Lower lobe of right lung (tissue), 2 donors: ENCODE measurements at regions not wholly inside any gene's neighbourhood (a gene's known extent, or its start where the extent isn't known, plus 50 kb on each side); places are given as distances from the start of the nearest gene placed in this dataset.

ENCODE experiments used
- ATAC-seq, 2 donors: fragments of 200-7000 bp; cut with Tn5 transposase; one replicate each; pipeline ENCODE4 v1.9.1; 2020 to 2022; ENCODE audit warnings: mild to moderate bottlenecking in 2 of 2, moderate library complexity in 2 of 2
- DNase-seq: peaks from one replicate; pipeline ENCODE4 v3.0.0-alpha.2; 2020
- H3K27ac ChIP-seq: fragments of 200-600 bp; one replicate; pipeline ENCODE4 v1.8.0; 2022
- H3K27me3 ChIP-seq: fragments of 200-600 bp; one replicate; pipeline ENCODE4 v1.8.0; 2022; ENCODE audit warnings: low read depth
- H3K36me3 ChIP-seq: fragments of 200-600 bp; one replicate; pipeline ENCODE4 v1.8.0; 2022; ENCODE audit warnings: mild to moderate bottlenecking
- H3K4me1 ChIP-seq: fragments of 200-600 bp; one replicate; pipeline ENCODE4 v1.8.0; 2022
- H3K4me3 ChIP-seq: fragments of 200-600 bp; one replicate; pipeline ENCODE4 v1.8.0; 2022; ENCODE audit warnings: mild to moderate bottlenecking
- H3K9me3 ChIP-seq: fragments of 200-600 bp; one replicate; pipeline ENCODE4 v1.8.0; 2022
- CTCF ChIP-seq: fragments of 200-600 bp; IDR thresholded peaks from one replicate; pipeline ENCODE4 v1.8.0; 2022; ENCODE audit warnings: antibody characterized with exemption, mild to moderate bottlenecking
- intact Hi-C: fragments of 100-400 bp; cut with DNase I; formaldehyde crosslinking; loops from one replicate; pipeline ENCODE4 v1.11.0; 2022
- donor health status: DM: no; HTN: yes; CAD: no; lungs with severe emphysema.

GRCh38 chr12:13670285-13670866 is 311.0 kb downstream of the GRIN2B start:
- intact Hi-C loops: no loop called here
- Histone ChIP-seq H3K9me3 (no peaks in the 10 kb centered on the region), H3K27me3 (peaks cover 8% of the 10 kb centered on the region), H3K36me3 (no peaks in the 10 kb centered on the region), H3K4me1 (no peaks in the 10 kb centered on the region), H3K27ac (no peak overlapping the region), H3K4me3 (no peak overlapping the region)
- no peak for DNase-seq
- TF ChIP-seq CTCF: no peak
- no peak for ATAC-seq

- no peaks in the 10 kb centered on the region for H3K4me1 ChIP-seq
- H3K9me3 ChIP-seq: no peaks in the 10 kb centered on the region
- intact Hi-C loops: no loop called here
- ATAC-seq: no peak
- no peak overlapping the region for H3K4me3 ChIP-seq
- no peaks in the 10 kb centered on the region for H3K36me3 ChIP-seq
- DNase-seq: no peak
- peaks cover 8% of the 10 kb centered on the region for H3K27me3 ChIP-seq
- no peak overlapping the region for H3K27ac ChIP-seq
- TF ChIP-seq CTCF: no peak
Observed at GRCh38 chr12:13668880-13669279, 312.5 kb downstream of the GRIN2B start.

- Histone ChIP-seq H3K27ac (no peak overlapping the region), H3K27me3 (peaks cover 8% of the 10 kb centered on the region), H3K9me3 (no peaks in the 10 kb centered on the region), H3K4me3 (no peak overlapping the region), H3K4me1 (no peaks in the 10 kb centered on the region), H3K36me3 (no peaks in the 10 kb centered on the region)
- DNase-seq (no peak), ATAC-seq (no peak)
- intact Hi-C loops: no loop called here
- no peak for TF ChIP-seq CTCF
Observed at GRCh38 chr12:13666806-13667205, 314.6 kb downstream of the GRIN2B start.

- Histone ChIP-seq H3K36me3 (no peaks in the 10 kb centered on the region), H3K27me3 (peaks cover 5% of the 10 kb centered on the region), H3K9me3 (no peaks in the 10 kb centered on the region), H3K4me1 (no peaks in the 10 kb centered on the region), H3K4me3 (no peak overlapping the region), H3K27ac (no peak overlapping the region)
- DNase-seq (no peak), ATAC-seq (peak; percentile 80 to 83)
- TF ChIP-seq CTCF: peak; percentile 82
- intact Hi-C loops: no loop called here
Observed at GRCh38 chr12:13661005-13661887, 320.2 kb downstream of the GRIN2B start.

- no peaks in the 10 kb centered on the region for H3K4me1 ChIP-seq
- no peak overlapping the region for H3K27ac ChIP-seq
- no peaks in the 10 kb centered on the region for H3K9me3 ChIP-seq
- no peak for ATAC-seq
- DNase-seq: no peak
- intact Hi-C loops: no loop called here
- H3K27me3 ChIP-seq: no peaks in the 10 kb centered on the region
- no peak for TF ChIP-seq CTCF
- no peak overlapping the region for H3K4me3 ChIP-seq
- no peaks in the 10 kb centered on the region for H3K36me3 ChIP-seq
Observed at GRCh38 chr12:13654456-13654855, 326.9 kb downstream of the GRIN2B start.
